ENCODE measurements at regions not wholly inside any gene's neighbourhood (a gene's known extent, or its start where the extent isn't known, plus 50 kb on each side); places are given as distances from the start of the nearest gene placed in this dataset.

DNA sequence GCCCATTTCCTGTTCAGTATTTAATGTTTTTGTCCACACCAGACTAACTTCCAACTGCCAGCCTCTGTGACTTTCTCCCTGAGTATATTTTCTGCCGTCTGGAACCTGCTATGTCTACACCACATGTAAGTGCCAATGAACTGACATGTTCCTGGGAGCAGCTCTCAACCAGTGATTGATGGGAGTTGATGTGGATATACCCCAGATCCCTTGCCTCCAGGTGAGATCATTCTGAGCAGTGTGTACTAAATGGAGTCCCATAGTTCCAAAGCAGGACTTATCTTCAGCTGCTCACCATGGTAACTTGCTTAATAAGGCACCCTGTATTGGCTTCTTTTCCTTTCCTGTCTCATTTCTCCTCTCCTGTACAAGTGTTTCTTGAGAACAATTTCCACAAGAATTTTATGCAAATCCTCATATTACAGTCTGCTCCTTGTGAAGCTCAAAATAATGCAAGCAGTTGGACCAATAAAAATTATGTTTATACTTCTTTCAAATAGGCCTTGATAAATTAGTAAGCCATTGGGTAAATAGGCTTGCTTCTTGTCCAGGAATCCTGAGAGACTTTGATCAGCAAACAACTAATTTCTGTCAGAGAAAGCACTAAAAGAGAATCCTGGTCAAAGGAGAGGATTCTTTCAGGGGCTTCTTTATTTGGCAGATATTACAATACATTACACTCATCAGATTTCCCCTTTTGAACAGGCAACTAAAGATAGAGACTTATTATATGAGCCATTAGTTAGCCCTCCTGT, 911.7 kb upstream of the NDST4 start:
- TF ChIP-seq, protein P1, sequence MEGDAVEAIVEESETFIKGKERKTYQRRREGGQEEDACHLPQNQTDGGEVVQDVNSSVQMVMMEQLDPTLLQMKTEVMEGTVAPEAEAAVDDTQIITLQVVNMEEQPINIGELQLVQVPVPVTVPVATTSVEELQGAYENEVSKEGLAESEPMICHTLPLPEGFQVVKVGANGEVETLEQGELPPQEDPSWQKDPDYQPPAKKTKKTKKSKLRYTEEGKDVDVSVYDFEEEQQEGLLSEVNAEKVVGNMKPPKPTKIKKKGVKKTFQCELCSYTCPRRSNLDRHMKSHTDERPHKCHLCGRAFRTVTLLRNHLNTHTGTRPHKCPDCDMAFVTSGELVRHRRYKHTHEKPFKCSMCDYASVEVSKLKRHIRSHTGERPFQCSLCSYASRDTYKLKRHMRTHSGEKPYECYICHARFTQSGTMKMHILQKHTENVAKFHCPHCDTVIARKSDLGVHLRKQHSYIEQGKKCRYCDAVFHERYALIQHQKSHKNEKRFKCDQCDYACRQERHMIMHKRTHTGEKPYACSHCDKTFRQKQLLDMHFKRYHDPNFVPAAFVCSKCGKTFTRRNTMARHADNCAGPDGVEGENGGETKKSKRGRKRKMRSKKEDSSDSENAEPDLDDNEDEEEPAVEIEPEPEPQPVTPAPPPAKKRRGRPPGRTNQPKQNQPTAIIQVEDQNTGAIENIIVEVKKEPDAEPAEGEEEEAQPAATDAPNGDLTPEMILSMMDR (conservative IDR thresholded peaks at IDR 0.05; ENCODE audit: low read depth, low read length), result no peak
- TF ChIP-seq MAZ (IDR thresholded peaks at IDR 0.05; ENCODE audit: borderline replicate concordance, low read depth, low read length) (no peak), MXI1 (IDR thresholded peaks at IDR 0.05; ENCODE audit: borderline replicate concordance, low read depth, low read length) (no peak), CHD1 (IDR thresholded peaks at IDR 0.05; ENCODE audit: low read depth, low read length) (no peak), POLR2A (IDR thresholded peaks at IDR 0.05; ENCODE audit: low read depth, low read length) (no peak), MAFK (IDR thresholded peaks at IDR 0.05; ENCODE audit: low read depth, low read length) (no peak), USF2 (IDR thresholded peaks at IDR 0.05; ENCODE audit: low read depth, low read length) (no peak), SMC3 (IDR thresholded peaks at IDR 0.05; ENCODE audit: low read depth, low read length) (no peak), RFX5 (IDR thresholded peaks at IDR 0.05; ENCODE audit: low read depth, low read length) (no peak), RAD21 (IDR thresholded peaks at IDR 0.05; ENCODE audit: low read length) (no peak), FOS (IDR thresholded peaks at IDR 0.05; ENCODE audit: low read depth, low read length) (no peak)
- TF ChIP-seq, protein P2, sequence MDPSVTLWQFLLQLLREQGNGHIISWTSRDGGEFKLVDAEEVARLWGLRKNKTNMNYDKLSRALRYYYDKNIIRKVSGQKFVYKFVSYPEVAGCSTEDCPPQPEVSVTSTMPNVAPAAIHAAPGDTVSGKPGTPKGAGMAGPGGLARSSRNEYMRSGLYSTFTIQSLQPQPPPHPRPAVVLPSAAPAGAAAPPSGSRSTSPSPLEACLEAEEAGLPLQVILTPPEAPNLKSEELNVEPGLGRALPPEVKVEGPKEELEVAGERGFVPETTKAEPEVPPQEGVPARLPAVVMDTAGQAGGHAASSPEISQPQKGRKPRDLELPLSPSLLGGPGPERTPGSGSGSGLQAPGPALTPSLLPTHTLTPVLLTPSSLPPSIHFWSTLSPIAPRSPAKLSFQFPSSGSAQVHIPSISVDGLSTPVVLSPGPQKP (IDR thresholded peaks at IDR 0.05; ENCODE audit: borderline replicate concordance, low read depth, low read length), result no peak

Data from IMR-90 (cell line).